Liver (tissue), 3 donors: ENCODE measurements at regions not wholly inside any gene's neighbourhood (a gene's known extent, or its start where the extent isn't known, plus 50 kb on each side); places are given as distances from the start of the nearest gene placed in this dataset.

Experiments used
- GABPA ChIP-seq, 2 donors: IDR thresholded peaks in 1 of 2; conservative IDR thresholded peaks in 1 of 2; 2 replicates each; pipeline ENCODE4 v1.6.1; 2016; ENCODE audit warnings: antibody characterized with exemption in 2 of 2, mild to moderate bottlenecking in 1 of 2, moderate library complexity in 1 of 2
- RXRA ChIP-seq, 2 donors: IDR thresholded peaks; 2 replicates each; pipeline ENCODE4 v1.6.1; 2017 to 2018; ENCODE audit warnings: antibody characterized with exemption in 2 of 2, mild to moderate bottlenecking in 1 of 2
- SP1 ChIP-seq: IDR thresholded peaks from 2 replicates; pipeline ENCODE4 v1.6.1; 2018; ENCODE audit warnings: antibody characterized with exemption, mild to moderate bottlenecking
- YY1 ChIP-seq: IDR thresholded peaks from 2 replicates; pipeline ENCODE4 v1.6.1; 2016; ENCODE audit warnings: antibody characterized with exemption, mild to moderate bottlenecking
- TF ChIP-seq, protein P1 (sequence below): fragments of 150-350 bp; IDR thresholded peaks from 2 replicates; pipeline ENCODE4 v1.5.1; 2017; ENCODE audit warnings: improper control_type of control experiment, low read depth, low read length; ENCODE audit not compliant: missing input control
- TF ChIP-seq, protein P2 (sequence below): IDR thresholded peaks from 2 replicates; pipeline ENCODE4 v1.6.1; 2016; ENCODE audit warnings: antibody characterized with exemption
- TF ChIP-seq, protein P3 (sequence below): IDR thresholded peaks from 2 replicates; pipeline ENCODE4 v1.6.1; 2016; ENCODE audit warnings: antibody characterized with exemption, mild to moderate bottlenecking
- donor health status: healthy.
- donor health status: healthy.

DNA sequence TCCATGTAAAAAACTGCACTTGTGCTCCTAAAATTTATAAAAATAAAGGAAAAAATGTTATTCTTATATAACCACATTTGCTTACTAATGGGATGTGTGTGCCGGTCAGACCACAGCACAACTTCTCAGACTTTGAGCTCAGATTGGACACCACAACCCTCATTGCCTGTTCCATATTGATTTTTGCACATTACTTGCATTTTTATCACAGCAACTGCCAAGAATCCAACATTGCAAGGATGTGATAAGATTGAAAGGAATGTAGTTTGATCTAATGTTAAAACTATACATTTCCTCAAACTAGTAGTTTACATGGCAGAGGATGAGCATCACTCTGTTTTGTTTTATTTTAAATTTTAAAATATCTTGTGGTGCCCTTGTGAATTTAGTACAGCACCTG, 227.8 kb downstream of the KDR start:
- TF ChIP-seq, protein P1, sequence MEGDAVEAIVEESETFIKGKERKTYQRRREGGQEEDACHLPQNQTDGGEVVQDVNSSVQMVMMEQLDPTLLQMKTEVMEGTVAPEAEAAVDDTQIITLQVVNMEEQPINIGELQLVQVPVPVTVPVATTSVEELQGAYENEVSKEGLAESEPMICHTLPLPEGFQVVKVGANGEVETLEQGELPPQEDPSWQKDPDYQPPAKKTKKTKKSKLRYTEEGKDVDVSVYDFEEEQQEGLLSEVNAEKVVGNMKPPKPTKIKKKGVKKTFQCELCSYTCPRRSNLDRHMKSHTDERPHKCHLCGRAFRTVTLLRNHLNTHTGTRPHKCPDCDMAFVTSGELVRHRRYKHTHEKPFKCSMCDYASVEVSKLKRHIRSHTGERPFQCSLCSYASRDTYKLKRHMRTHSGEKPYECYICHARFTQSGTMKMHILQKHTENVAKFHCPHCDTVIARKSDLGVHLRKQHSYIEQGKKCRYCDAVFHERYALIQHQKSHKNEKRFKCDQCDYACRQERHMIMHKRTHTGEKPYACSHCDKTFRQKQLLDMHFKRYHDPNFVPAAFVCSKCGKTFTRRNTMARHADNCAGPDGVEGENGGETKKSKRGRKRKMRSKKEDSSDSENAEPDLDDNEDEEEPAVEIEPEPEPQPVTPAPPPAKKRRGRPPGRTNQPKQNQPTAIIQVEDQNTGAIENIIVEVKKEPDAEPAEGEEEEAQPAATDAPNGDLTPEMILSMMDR, result no peak
- TF ChIP-seq YY1 (no peak), RXRA (IDR thresholded peaks at IDR 0.05) (no peak), GABPA (IDR thresholded peaks at IDR 0.05 in 1 of 2, conservative IDR thresholded peaks at IDR 0.05 in 1 of 2) (no peak), SP1 (no peak)
- TF ChIP-seq, protein P2, sequence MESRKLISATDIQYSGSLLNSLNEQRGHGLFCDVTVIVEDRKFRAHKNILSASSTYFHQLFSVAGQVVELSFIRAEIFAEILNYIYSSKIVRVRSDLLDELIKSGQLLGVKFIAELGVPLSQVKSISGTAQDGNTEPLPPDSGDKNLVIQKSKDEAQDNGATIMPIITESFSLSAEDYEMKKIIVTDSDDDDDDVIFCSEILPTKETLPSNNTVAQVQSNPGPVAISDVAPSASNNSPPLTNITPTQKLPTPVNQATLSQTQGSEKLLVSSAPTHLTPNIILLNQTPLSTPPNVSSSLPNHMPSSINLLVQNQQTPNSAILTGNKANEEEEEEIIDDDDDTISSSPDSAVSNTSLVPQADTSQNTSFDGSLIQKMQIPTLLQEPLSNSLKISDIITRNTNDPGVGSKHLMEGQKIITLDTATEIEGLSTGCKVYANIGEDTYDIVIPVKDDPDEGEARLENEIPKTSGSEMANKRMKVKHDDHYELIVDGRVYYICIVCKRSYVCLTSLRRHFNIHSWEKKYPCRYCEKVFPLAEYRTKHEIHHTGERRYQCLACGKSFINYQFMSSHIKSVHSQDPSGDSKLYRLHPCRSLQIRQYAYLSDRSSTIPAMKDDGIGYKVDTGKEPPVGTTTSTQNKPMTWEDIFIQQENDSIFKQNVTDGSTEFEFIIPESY, result no peak
- TF ChIP-seq, protein P3, sequence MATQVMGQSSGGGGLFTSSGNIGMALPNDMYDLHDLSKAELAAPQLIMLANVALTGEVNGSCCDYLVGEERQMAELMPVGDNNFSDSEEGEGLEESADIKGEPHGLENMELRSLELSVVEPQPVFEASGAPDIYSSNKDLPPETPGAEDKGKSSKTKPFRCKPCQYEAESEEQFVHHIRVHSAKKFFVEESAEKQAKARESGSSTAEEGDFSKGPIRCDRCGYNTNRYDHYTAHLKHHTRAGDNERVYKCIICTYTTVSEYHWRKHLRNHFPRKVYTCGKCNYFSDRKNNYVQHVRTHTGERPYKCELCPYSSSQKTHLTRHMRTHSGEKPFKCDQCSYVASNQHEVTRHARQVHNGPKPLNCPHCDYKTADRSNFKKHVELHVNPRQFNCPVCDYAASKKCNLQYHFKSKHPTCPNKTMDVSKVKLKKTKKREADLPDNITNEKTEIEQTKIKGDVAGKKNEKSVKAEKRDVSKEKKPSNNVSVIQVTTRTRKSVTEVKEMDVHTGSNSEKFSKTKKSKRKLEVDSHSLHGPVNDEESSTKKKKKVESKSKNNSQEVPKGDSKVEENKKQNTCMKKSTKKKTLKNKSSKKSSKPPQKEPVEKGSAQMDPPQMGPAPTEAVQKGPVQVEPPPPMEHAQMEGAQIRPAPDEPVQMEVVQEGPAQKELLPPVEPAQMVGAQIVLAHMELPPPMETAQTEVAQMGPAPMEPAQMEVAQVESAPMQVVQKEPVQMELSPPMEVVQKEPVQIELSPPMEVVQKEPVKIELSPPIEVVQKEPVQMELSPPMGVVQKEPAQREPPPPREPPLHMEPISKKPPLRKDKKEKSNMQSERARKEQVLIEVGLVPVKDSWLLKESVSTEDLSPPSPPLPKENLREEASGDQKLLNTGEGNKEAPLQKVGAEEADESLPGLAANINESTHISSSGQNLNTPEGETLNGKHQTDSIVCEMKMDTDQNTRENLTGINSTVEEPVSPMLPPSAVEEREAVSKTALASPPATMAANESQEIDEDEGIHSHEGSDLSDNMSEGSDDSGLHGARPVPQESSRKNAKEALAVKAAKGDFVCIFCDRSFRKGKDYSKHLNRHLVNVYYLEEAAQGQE, result no peak
